GM19372 (cell line): ENCODE measurements at regions not wholly inside any gene's neighbourhood (a gene's known extent, or its start where the extent isn't known, plus 50 kb on each side); places are given as distances from the start of the nearest gene placed in this dataset.

Experiments
- ATAC-seq: cut with Tn5 transposase; IDR thresholded peaks from one replicate; pipeline ENCODE4 v1.9.1; 2021; ENCODE audit warnings: mild to moderate bottlenecking, low read depth, moderate library complexity; ENCODE audit not compliant: unreplicated experiment

DNA sequence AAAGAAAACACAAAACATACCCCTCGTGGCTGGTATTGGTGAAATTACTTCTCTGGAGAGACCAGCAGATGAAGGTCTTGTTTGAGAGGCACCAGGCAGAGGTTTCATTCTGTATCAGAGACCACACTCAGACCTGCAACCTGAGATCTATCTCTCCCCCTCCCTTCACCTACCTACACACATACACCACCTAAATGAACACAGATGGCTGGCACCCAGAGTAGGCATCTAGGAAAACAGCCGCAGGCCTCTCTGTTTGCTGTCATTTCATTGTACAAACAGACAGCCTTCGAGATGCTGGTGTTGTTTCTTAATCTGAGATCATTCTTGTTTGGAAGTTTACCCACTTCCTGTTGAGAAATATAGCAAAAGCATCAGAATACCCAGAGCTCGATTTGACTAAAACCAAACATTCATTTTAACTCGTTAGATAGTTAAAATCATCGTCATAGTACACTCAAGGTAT, 173.9 kb upstream of the SLC25A13 start:
- no peak for ATAC-seq

DNA sequence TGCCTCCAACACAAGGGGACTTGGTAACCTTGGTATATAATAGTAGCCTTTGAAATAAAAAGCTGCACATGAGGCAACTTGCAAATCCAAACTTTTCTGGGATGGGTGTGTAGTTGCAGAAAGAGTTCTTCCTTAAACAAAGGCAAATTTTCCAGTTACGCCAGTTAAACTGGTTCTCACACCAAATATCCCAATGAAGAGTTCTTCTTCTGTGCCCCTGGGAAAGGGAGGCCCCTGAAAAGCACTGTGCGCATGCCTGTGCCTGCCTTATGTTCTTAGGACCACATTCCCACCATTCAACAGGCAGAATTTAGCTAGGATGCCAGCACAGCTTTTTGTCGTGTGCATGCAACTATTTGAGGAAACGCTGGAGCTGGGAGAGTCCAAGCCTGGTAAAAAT, 164.8 kb upstream of the SLC25A13 start:
- no peak for ATAC-seq

DNA sequence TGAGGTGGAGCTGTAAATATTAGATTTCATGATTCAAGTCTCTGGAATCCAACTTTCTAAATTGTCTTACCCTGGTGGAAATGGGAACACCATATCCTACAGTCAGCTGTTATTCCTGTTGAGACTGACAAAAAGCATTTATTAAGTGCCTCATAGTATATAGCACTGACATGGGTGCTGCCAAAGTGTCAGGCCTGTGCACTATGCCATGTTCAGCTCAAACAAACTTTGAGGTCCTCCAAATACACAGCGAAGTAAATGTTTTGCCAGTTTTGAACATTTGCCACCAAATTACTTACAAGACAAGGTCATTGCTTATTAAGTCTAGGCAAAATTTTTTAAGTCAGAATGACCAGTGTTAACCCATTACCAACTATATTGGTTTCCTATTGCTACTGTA, 162.9 kb upstream of the SLC25A13 start:
- no peak for ATAC-seq

DNA sequence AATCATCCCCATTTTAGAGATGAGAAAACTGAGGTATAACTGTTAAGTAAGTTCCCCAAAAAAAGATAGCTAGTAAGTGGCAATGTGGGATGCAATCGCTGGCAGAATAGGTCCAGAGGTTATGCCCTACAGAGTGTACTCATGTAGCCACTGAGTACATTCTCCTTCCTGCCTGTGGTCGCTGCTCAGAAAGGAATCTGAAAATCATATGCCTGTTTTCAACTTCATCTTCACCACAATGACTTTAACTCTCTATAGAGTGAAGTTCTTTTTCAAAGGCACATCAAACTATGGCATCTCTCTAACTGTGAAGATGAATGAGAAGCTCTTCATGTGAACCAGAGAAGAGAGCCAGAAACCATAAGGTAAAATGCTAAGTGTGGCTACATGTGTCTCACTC, 162.2 kb upstream of the SLC25A13 start:
- ATAC-seq = no peak

DNA sequence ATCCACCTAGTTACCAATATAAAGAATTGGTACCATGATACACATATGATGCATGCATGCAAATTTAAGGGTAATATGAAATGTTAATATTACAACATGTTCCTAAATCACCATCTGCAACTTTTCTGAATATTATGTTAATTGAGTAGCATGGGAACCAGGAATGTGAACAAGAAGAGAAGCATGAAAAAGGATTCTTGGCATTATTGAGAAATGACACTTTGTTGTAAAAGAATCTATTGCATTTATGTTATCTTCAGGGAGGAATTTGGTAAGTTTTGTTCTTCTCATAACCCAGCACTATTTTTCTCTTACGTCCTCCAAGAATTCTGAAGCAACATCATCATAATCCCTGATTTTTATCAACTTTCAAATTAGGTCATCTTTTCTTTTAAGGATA, 159.9 kb upstream of the SLC25A13 start:
- ATAC-seq = no peak

DNA sequence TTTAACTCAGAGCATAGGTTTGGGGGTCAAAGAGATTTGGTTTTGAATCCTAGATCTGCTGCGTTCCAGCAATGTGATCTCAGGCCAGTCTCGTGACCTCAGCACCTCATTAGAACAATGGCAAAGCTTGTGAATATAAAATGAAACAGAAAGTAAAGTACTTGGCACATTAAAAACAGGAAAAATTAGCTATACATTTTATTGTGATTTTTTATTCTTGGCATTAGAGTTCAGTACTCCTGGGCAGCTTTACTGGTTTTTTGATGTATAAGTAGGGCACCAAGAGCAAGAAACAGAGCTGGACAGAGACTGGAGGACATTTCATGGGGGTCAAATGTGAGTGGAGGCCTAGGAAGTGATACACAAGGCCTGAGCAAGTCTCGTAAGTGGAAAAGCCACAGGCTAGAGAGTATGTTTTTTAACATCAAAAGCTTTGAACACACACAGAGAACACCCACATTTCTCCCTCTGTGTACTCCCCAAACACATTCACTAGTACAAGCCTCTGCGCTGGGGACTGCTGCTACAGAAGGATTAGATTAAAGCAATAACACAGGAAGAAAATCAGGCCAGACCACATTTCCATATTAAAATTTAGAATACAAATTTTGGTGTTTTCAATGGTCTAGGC, 157.2 kb upstream of the SLC25A13 start:
- no peak for ATAC-seq

DNA sequence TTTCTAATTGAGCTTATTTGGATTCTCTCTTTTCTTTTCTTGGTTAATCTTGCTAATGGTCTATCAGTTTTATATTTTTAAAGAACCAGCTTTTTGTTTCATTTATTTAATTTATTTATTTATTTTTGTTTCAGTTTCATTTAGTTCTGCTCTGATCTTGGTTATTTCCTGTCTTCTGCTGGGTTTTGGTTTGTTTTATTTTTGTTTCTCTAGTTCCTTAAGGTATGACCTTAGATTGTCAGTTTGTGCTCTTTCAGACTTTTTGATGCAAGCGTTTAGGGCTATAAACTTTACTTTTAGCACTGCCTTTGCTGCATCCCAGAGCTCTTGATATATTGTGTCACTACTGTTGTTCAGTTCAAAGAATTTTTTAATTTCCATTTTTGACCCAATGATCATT, 149.7 kb upstream of the SLC25A13 start:
- ATAC-seq = no peak

DNA sequence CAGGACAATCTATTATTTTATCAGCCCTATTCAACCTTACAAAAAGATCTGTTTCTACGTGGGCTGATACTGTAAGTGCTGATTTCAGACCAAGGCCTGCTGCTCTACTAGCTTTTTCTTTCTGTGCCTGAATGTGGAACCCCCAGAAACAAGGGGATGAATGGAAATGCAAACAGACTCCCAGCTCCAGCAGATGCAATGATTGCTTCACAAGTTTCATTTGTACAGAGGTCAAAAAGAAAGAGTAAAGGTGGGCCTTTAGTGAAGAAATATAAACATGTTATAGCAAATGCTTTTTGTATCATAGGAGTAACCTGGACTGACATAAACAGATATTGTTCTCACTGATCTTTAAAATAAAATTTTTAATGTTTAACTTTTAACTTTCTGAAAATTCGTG, 130.2 kb upstream of the SLC25A13 start:
- ATAC-seq = no peak

DNA sequence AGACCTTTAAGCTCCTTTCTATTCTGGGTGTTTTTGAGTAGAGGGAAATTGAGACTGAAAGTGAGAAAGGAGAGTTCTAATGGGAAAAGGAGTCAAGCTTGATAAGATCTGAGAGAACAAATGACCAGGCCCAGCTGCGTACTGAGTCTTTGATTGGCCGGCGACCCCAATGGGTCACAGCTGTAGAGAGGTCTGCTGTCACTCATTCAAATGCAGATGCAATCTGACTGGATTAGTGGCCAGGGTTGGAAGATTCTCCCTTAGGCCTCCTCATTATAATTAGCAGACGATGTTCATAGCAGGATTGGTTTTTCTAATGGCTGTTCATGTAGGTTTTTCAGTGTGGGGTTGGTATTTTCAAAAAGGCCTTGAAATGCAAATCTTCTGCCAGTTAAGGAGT, 127.2 kb upstream of the SLC25A13 start:
- no peak for ATAC-seq

DNA sequence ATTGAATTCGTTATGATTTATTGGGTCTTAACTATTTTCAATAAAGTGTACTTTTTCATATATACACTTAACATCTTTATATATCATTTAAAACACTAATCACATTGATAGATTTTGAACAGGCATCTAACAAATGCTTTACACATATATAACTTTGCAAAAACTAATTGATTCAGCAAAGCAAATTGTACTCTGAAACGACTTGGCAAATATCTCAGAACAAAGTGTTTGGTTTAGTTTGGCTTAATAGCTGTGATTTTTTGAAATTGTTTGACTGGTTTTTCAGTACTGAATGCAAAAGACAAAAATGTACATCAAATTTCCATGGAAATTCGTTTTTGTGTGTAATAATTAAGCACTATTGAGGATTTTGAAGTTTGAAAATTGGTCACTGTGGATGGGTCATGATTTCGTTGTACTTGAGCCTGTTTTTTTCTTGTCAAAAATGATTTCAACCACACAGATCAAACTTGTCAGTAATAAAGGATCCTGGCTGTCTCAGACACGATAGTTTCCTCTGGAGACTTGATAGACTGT, 125.3 kb upstream of the SLC25A13 start:
- no peak for ATAC-seq

DNA sequence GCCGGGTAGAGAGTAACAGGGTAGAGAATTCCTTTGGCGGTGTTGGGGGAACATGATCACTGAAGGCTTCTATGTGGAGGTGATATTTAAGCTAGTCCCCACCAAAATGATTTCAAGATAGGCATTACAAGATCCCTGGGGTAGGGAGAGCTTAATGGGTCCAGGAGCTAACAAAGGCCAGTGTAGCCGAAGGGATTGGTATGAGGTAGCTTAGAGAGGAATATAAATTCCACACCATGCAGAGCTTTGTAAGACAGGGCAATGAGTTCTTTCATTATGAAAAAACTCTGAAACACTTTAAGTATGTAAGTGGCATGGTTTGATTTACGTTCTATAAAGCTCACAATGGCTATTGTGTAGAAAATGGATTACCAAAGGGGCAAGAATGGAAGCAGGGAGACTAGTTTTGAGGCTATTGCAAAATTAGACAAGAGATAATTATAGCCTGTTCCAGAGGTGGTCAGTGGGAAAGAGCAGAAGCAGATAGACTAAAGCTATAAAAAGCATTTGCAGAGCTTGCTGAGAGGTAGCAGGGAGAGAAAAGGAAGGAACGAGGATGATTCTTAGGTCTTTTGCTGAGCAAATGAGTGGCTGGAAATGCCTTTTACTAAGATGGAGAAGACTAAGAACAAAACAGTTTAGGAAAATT, 119.7 kb upstream of the SLC25A13 start:
- ATAC-seq = no peak

DNA sequence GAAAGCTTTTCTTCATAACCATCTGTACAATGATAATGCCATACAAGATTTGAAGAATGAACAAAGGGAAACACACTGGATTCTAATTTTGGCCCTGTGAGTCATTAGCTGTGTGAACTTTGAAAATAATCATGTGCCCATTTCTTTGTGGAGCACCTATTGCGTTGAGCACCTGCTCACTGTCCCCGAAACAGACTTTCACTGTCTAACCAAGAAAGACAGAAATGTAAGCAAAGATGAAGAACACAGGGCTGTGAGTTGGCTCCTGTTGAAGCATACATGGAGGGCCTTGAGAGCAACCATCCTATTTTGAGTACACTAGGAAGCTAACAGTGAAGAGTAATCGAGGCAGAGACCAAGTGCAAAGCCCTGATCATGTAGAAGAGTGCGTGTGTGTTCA, 118.4 kb upstream of the SLC25A13 start:
- ATAC-seq = no peak

DNA sequence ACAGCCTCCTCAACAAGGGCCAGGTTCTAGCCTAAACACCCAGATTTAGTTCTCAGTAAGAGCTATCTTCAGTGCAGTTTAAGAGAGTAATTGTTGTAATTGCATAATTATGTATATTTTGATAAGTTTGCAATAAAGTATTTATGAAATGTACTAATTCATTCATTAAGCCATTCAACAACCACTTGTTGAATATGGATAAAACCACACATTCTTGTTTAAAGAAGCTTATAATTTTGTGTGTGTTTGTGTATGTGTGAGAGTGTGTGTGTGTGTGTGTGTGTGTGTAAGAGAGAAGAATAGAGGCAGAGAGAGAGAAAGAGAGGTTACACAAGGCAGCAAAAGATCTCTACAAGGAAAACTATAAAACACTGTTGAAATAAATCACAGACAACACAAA, 115.0 kb upstream of the SLC25A13 start:
- no peak for ATAC-seq

DNA sequence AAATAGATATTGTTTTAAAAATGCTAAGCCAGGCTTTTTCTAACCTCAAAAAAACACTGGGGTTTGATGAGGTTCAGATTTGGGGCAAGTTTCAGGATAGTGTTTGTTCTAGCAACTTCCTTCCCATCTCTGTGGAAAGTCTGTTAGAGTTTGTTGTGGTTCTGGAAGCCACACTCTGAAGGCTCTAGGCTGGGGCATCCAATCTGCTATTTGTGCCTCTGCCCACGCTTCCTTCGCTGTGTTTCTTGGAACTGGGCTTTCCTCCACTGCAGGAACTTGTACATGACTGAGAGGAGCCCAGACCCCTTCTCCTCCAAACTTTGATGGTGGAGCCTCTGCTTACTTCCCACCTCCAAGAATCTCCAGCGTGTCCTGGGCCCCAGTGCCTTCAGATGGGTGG, 108.5 kb upstream of the SLC25A13 start:
- no peak for ATAC-seq

DNA sequence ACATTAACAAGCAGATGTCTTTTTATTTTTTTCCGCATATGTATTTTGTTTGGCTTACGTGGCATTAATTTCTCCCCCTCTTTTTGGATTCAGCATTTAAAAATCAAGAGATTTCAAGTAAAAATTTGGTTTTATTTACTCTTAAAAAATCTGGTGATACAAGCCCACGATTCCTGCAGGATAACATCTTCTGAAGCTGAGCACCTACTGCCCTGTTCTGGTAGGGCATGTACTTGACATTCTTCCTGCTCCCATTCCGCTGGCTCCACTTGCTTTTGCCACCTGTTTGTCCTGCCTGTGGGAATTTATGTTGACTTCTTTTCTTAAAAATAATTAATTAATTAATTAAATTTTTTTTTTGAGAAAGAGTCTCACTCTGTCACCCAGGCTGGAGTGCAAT, 105.2 kb upstream of the SLC25A13 start:
- ATAC-seq = no peak

DNA sequence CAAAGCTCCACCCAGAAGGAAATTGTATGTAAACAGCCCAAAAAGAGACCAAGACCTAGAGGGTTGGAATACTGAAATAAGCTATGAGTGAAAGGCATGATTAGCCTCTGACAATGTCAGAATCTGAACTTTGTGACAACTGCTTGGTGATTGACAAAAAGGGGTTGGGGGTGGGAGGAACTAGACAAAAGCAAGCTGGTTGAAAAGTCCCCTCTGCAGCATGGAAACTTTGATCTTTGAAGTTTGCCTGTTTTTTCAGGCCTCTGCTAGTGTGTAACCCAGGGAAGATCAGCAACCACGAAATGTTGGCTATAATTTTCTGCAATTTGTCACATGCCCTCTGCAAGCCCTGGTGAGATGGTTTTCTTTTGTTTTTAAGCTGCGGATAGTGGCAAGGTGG, 104.8 kb upstream of the SLC25A13 start:
- no peak for ATAC-seq

DNA sequence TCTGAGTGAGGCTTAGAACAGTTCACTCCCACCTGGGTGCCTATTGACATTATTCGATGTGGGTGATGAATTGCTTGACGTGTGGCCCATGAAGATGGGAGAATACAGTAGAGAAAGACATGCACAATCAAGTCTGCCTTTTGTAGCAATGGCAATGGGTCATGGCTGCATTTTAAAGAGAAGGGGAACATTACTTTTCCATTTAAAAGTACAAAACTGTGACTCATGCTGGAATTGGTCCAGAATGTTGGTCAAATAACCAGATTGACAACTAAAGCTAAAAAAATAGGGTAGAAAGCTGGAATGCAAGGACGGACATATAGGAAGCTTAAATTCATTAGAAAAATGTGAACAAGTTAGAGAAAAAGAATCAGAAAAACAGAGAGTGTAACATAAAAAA, 104.1 kb upstream of the SLC25A13 start:
- ATAC-seq = no peak

DNA sequence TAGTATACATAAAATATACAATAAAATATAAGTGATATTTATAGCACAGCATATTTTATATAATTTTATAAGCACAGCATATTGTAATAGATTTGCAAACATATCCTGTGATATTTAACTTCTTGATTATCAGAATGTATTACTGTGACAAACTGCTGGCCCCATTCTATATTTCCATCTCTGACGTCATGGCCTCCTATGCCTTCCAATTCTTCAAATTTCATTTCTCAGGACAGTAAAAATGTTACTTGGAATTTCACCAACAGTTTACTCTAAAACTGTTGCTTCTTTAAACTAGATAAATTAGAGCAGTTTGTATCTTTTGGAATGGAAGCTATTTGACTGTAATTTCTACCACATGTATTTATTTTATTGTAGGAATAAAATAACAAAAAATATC, 102.5 kb upstream of the SLC25A13 start:
- no peak for ATAC-seq

DNA sequence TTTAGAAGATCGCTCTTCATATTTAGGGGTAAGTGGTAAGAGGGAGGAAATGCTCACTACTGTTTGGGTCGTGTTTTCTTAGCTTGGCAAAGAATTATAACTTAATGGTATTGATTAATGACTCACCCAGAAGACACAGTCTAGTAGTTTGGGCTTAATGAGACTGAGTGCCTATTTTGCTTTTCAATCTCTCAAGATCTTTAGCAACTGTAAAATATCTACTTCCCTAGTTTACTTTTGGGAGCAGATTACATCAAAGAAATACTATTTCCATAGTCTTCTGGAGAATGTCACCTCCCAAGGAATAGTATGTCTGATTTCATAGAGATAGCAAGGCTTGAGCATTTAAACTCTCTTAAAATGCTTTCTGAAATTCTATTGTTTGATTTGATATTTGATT, 100.5 kb upstream of the SLC25A13 start:
- no peak for ATAC-seq

DNA sequence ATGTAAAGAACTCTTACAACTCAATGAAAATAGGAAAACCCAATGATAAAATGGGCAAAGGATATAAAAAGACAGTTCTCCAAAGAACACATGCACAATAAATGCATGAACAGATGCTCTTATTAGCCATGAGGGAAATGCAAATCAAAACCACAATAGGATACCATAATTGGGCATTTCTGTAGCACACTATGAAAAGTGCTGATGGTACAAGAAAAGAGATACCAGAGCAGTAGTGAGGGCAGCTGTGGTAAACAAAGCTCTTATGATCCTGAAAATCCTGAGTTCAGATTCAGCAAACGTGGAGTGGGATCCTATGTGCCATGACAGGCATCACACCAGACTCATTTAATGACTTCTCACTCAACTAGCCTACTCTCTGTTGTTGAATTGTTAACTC, 96.7 kb upstream of the SLC25A13 start:
- no peak for ATAC-seq

DNA sequence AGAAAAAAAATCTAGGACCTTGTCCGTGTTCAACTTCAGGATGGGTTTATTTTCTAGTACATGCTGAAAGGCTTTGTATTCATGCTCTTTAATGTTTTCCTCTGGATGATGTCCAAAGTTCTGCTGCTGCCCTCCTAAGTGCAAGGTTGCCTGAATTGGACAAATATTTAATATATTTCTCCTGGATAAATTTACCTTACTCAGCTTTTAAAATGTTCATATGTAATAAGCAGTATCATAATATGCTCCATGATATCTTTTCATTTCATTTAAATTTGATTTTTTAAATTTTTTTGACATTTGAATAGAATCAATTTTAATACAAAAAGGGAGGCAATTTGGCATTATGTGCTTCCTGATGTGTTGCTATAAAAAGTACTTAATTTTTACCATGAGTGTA, 95.9 kb upstream of the SLC25A13 start:
- ATAC-seq = no peak

DNA sequence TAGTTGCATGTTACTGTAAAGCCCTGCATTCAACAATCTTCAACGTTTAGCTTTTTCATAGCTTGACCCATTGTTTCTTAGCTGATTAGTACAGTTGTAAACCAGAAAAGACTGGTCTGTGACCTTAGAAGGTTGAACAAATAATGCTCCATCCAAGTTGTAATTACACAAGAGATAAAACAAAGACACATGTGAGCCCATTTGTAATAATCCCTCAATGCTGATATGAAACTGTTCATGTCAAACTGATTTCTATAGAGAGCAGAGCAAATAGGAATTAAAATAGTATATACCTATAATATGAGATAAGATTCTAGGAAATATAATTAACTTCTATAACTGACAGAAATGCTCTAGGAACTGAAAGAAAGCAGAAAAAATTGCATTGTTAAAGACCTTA, 94.7 kb upstream of the SLC25A13 start:
- ATAC-seq = no peak
